GM12874 (cell line): ENCODE measurements at regions not wholly inside any gene's neighbourhood (a gene's known extent, or its start where the extent isn't known, plus 50 kb on each side); places are given as distances from the start of the nearest gene placed in this dataset.

ENCODE experiments used
- CTCF ChIP-seq: IDR thresholded peaks from 2 replicates; pipeline ENCODE4 v1.5.1; 2011; ENCODE audit warnings: low read depth, mild to moderate bottlenecking, control low read depth, low read length, moderate library complexity; ENCODE audit not compliant: insufficient read depth

- TF ChIP-seq CTCF: no peak
These were observed 233.6 kb upstream of the GATB start for GRCh38 chr4:151994429-151994828.

GRCh38 chr4:151993521-151993920 lies 232.7 kb upstream of the GATB start:
- TF ChIP-seq CTCF: no peak

- no peak for TF ChIP-seq CTCF
These were observed 231.7 kb upstream of the GATB start for GRCh38 chr4:151992332-151993154.

- TF ChIP-seq CTCF: no peak
These were observed 231.0 kb upstream of the GATB start for GRCh38 chr4:151991884-151992167.

- TF ChIP-seq CTCF: no peak
These were observed 230.4 kb upstream of the GATB start for GRCh38 chr4:151991001-151991883.

- TF ChIP-seq CTCF: no peak
These were observed 229.4 kb upstream of the GATB start for GRCh38 chr4:151990201-151990600.

GRCh38 chr4:151988591-151988990 lies 227.8 kb upstream of the GATB start:
- TF ChIP-seq CTCF: no peak
